GM23248 (cell line): ENCODE measurements at regions not wholly inside any gene's neighbourhood (a gene's known extent, or its start where the extent isn't known, plus 50 kb on each side); places are given as distances from the start of the nearest gene placed in this dataset.

Experiments used
- DNase-seq: peaks from one replicate; pipeline ENCODE4 v3.0.0-alpha.2; 2015
- H2AFZ ChIP-seq: fragments of 200-600 bp; sonication (generic); 2 replicates; pipeline ENCODE4 v1.6.1; 2016; ENCODE audit warnings: antibody characterized with exemption
- H3F3A ChIP-seq: fragments of 200-600 bp; sonication (generic); 2 replicates; pipeline ENCODE4 v1.6.1; 2016; ENCODE audit warnings: mild to moderate bottlenecking, antibody characterized with exemption, mixed run types; ENCODE audit not compliant: insufficient read depth
- H3K27ac ChIP-seq: fragments of 200-600 bp; sonication (generic); 2 replicates; pipeline ENCODE4 v1.5.1; 2016; ENCODE audit warnings: mild to moderate bottlenecking
- H3K27me3 ChIP-seq: fragments of 200-600 bp; sonication (generic); replicated peaks from 2 replicates; pipeline ENCODE4 v1.6.1; 2016; ENCODE audit warnings: mild to moderate bottlenecking; ENCODE audit not compliant: insufficient read depth
- H3K36me3 ChIP-seq: fragments of 200-600 bp; sonication (generic); 2 replicates; pipeline ENCODE4 v1.6.1; 2016; ENCODE audit warnings: low read depth, mild to moderate bottlenecking
- H3K4me1 ChIP-seq: fragments of 200-600 bp; sonication (generic); 2 replicates; pipeline ENCODE4 v1.6.1; 2016; ENCODE audit warnings: mild to moderate bottlenecking; ENCODE audit not compliant: insufficient read depth
- H3K4me2 ChIP-seq: fragments of 200-600 bp; sonication (generic); one replicate; pipeline ENCODE4 v1.6.1; 2016; ENCODE audit warnings: mild to moderate bottlenecking; ENCODE audit not compliant: unreplicated experiment
- H3K4me3 ChIP-seq: fragments of 200-600 bp; sonication (generic); 2 replicates; pipeline ENCODE4 v1.5.1; 2016; ENCODE audit warnings: mild to moderate bottlenecking
- H3K79me2 ChIP-seq: fragments of 200-600 bp; sonication (generic); 2 replicates; pipeline ENCODE4 v1.6.1; 2016; ENCODE audit warnings: mild to moderate bottlenecking; ENCODE audit not compliant: insufficient read depth
- H3K9ac ChIP-seq: fragments of 200-600 bp; sonication (generic); 2 replicates; pipeline ENCODE4 v1.6.1; 2016; ENCODE audit warnings: mild to moderate bottlenecking
- H3K9me2 ChIP-seq: fragments of 200-600 bp; sonication (generic); 2 replicates; pipeline ENCODE4 v1.6.1; 2016; ENCODE audit warnings: mixed run types, mild to moderate bottlenecking, moderate library complexity; ENCODE audit not compliant: insufficient read depth
- H3K9me3 ChIP-seq: fragments of 200-600 bp; sonication (generic); one replicate; pipeline ENCODE4 v1.6.1; 2017; ENCODE audit warnings: low read depth
- H4K20me1 ChIP-seq: fragments of 200-600 bp; sonication (generic); 2 replicates; pipeline ENCODE4 v1.6.0; 2016; ENCODE audit not compliant: insufficient read depth
- EZH2 ChIP-seq: fragments of 200-600 bp; sonication (generic); IDR thresholded peaks from 2 replicates; pipeline ENCODE4 v1.6.1; 2018; ENCODE audit warnings: antibody characterized with exemption, mild to moderate bottlenecking; ENCODE audit not compliant: insufficient read depth, poor library complexity, severe bottlenecking
- EZH2phosphoT487 ChIP-seq: fragments of 200-600 bp; sonication (generic); IDR thresholded peaks from 2 replicates; pipeline ENCODE4 v1.6.1; 2018; ENCODE audit warnings: antibody characterized with exemption, moderate library complexity, mild to moderate bottlenecking, low read depth; ENCODE audit not compliant: insufficient read depth
- WGBS, 2 experiments: methylation state at CpG; one replicate each; pipeline ENCODE4 v1.1.6; 2015 to 2017; ENCODE audit warnings: low lambda C conversion rate in 2 of 2, low coverage in 1 of 2; ENCODE audit errors: missing lambda C conversion rate in 2 of 2; 5-methylcytosine and 5-hydroxymethylcytosine counted together
- in situ Hi-C: fragments of 300-500 bp; cut with MboI; formaldehyde crosslinking; loops from 2 replicates; pipeline ENCODE4 v1.15.0; 2020

DNA sequence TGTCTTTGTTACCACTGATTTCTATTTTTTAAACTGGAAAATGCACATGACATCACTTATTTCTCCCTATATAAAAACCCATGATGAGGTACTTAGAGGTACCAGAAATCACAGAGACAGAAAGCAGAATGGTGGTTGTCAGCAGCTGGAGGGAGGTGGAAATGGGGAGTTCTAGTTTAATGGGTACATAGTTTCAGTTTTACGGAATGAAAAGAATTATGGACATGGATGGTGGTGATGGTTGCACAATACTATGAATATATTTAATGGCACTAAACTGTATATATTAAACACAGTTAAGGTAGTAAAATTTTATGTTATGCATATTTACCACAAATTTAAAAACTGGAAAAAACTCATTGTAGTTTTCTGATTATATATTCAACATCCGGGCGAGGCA, 50.5 kb upstream of the CPEB4 start:
- Histone ChIP-seq H4K20me1 (no peaks in the 10 kb centered on the region), H3K9ac (no peak overlapping the region), H3K36me3 (no peaks in the 10 kb centered on the region), H3K27me3 (no peaks in the 10 kb centered on the region), H3F3A (no peaks in the 10 kb centered on the region), H3K4me2 (no peak overlapping the region), H2AFZ (no peak overlapping the region), H3K27ac (no peak overlapping the region), H3K4me3 (no peak overlapping the region), H3K4me1 (no peaks in the 10 kb centered on the region), H3K9me3 (no peaks in the 10 kb centered on the region), H3K9me2 (no peaks in the 10 kb centered on the region), H3K79me2 (no peaks in the 10 kb centered on the region)
- TF ChIP-seq EZH2phosphoT487, result no peak
- TF ChIP-seq EZH2, result no peak
- no peak for DNase-seq
- WGBS, 2 experiments, result 82 to 91% methylated on average over 3 of the region's 3 CpGs
- in situ Hi-C loops, result no loop called here
